Fibroblast of the aortic adventitia (primary cell): ENCODE measurements at regions not wholly inside any gene's neighbourhood (a gene's known extent, or its start where the extent isn't known, plus 50 kb on each side); places are given as distances from the start of the nearest gene placed in this dataset.

Experiments used
- DNase-seq: peaks from one replicate; pipeline ENCODE4 v3.0.0-alpha.2; 2010; ENCODE audit warnings: low read depth
- H3K4me3 ChIP-seq: 2 replicates; pipeline ENCODE4 v1.5.1; 2011; ENCODE audit warnings: low read depth, mild to moderate bottlenecking, control low read depth, low read length, moderate library complexity
- CTCF ChIP-seq: IDR thresholded peaks from 2 replicates; pipeline ENCODE4 v1.5.1; 2011; ENCODE audit warnings: mild to moderate bottlenecking, low read length, control low read depth, inconsistent platforms; ENCODE audit not compliant: insufficient read depth

- H3K4me3 ChIP-seq = no peak overlapping the region
- DNase-seq = no peak
- TF ChIP-seq CTCF = no peak
These were observed 664.0 kb downstream of the TLE4 start for GRCh38 chr9:80235752-80236151.

GRCh38 chr9:80233906-80234305 lies 662.1 kb downstream of the TLE4 start:
- H3K4me3 ChIP-seq = no peak overlapping the region
- no peak for TF ChIP-seq CTCF
- DNase-seq = no peak

- DNase-seq = no peak
- no peak overlapping the region for H3K4me3 ChIP-seq
- TF ChIP-seq CTCF = no peak
These were observed 661.5 kb downstream of the TLE4 start for GRCh38 chr9:80233102-80233843.

GRCh38 chr9:80231318-80232236 lies 659.8 kb downstream of the TLE4 start:
- DNase-seq = no peak
- H3K4me3 ChIP-seq = no peak overlapping the region
- no peak for TF ChIP-seq CTCF

GRCh38 chr9:80223897-80224296 lies 652.1 kb downstream of the TLE4 start:
- no peak for TF ChIP-seq CTCF
- DNase-seq = no peak
- H3K4me3 ChIP-seq = no peak overlapping the region

GRCh38 chr9:80222466-80223169 lies 650.9 kb downstream of the TLE4 start:
- H3K4me3 ChIP-seq = no peak overlapping the region
- TF ChIP-seq CTCF = no peak
- no peak for DNase-seq
